HK-2 (cell line): ENCODE measurements at regions not wholly inside any gene's neighbourhood (a gene's known extent, or its start where the extent isn't known, plus 50 kb on each side); places are given as distances from the start of the nearest gene placed in this dataset.
"Not testable (repeated sequence)": the region's sequence is repeated elsewhere in the genome, so short reads cannot be mapped to it uniquely, and the experiment has no call there.

ENCODE experiments used
- DNase-seq: peaks from one replicate; pipeline ENCODE4 v3.0.0-alpha.2; 2018; ENCODE audit not compliant: unreplicated experiment

GRCh38 chr3:59256230-59256629 is 206.4 kb upstream of the CFAP20DC start:
- DNase-seq: no peak

- DNase-seq: no peak
Observed at GRCh38 chr3:59254976-59255375, 205.2 kb upstream of the CFAP20DC start.

GRCh38 chr3:59254433-59254832 is 204.6 kb upstream of the CFAP20DC start:
- no peak for DNase-seq

- no peak for DNase-seq
Observed at GRCh38 chr3:59253523-59253922, 203.7 kb upstream of the CFAP20DC start.

GRCh38 chr3:59251869-59252268 is 202.0 kb upstream of the CFAP20DC start:
- DNase-seq: no peak

- no peak for DNase-seq
Observed at GRCh38 chr3:59250600-59250999, 200.8 kb upstream of the CFAP20DC start.

- no peak for DNase-seq
Observed at GRCh38 chr3:59249698-59250361, 200.0 kb upstream of the CFAP20DC start.

- DNase-seq: no peak
Observed at GRCh38 chr3:59249004-59249403, 199.2 kb upstream of the CFAP20DC start.

GRCh38 chr3:59247402-59247841 is 197.6 kb upstream of the CFAP20DC start:
- DNase-seq: no peak

GRCh38 chr3:59246719-59247401 is 197.0 kb upstream of the CFAP20DC start:
- no peak for DNase-seq

GRCh38 chr3:59245859-59246501 is 196.2 kb upstream of the CFAP20DC start:
- DNase-seq: no peak

- DNase-seq: no peak
Observed at GRCh38 chr3:59245300-59245858, 195.6 kb upstream of the CFAP20DC start.

- no peak for DNase-seq
Observed at GRCh38 chr3:59244343-59244742, 194.5 kb upstream of the CFAP20DC start.

GRCh38 chr3:59243476-59243875 is 193.7 kb upstream of the CFAP20DC start:
- DNase-seq: no peak

GRCh38 chr3:59240666-59241255 is 190.9 kb upstream of the CFAP20DC start:
- DNase-seq: no peak

- no peak for DNase-seq
Observed at GRCh38 chr3:59237121-59237520, 187.3 kb upstream of the CFAP20DC start.

- DNase-seq: no peak
Observed at GRCh38 chr3:59235634-59236012, 185.8 kb upstream of the CFAP20DC start.

- no peak for DNase-seq
Observed at GRCh38 chr3:59234884-59235633, 185.2 kb upstream of the CFAP20DC start.

- not testable (repeated sequence) for DNase-seq
Observed at GRCh38 chr3:59230379-59230778, 180.6 kb upstream of the CFAP20DC start.

GRCh38 chr3:59213860-59214259 is 164.0 kb upstream of the CFAP20DC start:
- no peak for DNase-seq

- DNase-seq: no peak
Observed at GRCh38 chr3:59212128-59212779, 162.4 kb upstream of the CFAP20DC start.
